ENCODE measurements at regions not wholly inside any gene's neighbourhood (a gene's known extent, or its start where the extent isn't known, plus 50 kb on each side); places are given as distances from the start of the nearest gene placed in this dataset.

DNA sequence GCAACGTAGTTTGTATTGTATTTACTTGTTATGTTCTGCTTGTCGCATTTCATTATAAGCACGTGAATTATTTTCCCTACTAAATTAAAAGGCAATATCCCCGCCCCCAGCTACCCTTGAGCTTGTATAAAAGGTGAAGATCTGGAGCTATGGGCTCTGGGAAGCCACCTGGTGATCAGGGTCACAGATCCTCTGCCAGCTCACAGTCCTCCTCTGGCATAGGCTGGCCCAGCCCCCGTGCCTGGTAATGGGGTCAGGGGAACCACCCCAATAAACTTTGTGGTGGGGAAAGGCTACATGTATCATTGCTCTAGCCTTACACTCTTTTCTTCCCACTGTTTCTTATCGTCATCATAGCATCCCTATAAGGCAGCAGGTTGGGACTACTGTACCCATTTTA is 190.2 kb upstream of the TSHZ3 start:
- no peaks in the 10 kb centered on the region for H3K4me1 ChIP-seq (ENCODE audit: control insufficient read depth, insufficient read depth, low read length)
- no peak overlapping the region for H3K9ac ChIP-seq (ENCODE audit: low read depth, low read length)
- H3K9me3 ChIP-seq (ENCODE audit: control insufficient read depth, insufficient read depth, low read length), result no peaks in the 10 kb centered on the region
- H3K36me3 ChIP-seq (ENCODE audit: control insufficient read depth, insufficient read depth, low read length), result no peaks in the 10 kb centered on the region
- no peak overlapping the region for H3K4me3 ChIP-seq (ENCODE audit: low read depth, low read length)
- H3K27me3 ChIP-seq (ENCODE audit: control insufficient read depth, insufficient read depth, low read length), result no peaks in the 10 kb centered on the region; the same call in 1 of the 2 replicates
- H3K27ac ChIP-seq (ENCODE audit: low read depth, low read length), result no peak overlapping the region

DNA sequence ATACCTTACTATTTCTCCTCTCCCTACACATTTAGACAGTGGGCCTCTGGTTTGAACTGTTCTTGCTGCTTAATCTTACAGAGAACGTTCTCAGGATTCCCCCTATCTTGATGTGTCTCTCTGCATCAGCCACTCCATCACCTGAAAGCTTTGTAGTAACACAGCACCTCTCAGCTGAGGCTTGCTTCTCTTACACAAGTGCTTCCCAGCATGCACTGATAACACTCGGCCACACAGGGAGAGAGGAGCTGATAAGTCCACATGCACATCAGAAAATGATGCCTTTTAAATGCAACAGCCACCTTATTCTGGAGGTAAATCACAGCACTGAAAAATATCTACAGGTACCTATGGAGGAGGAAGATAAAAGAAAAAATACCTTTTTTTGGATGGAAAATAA is 192.2 kb upstream of the TSHZ3 start:
- Histone ChIP-seq H3K27me3 (ENCODE audit: control insufficient read depth, insufficient read depth, low read length) (no peaks in the 10 kb centered on the region; the same call in 1 of the 2 replicates), H3K4me1 (ENCODE audit: control insufficient read depth, insufficient read depth, low read length) (0 out of 2 replicates have a peak, but pooled peaks cover 4% of the 10 kb centered on the region), H3K36me3 (ENCODE audit: control insufficient read depth, insufficient read depth, low read length) (no peaks in the 10 kb centered on the region)

DNA sequence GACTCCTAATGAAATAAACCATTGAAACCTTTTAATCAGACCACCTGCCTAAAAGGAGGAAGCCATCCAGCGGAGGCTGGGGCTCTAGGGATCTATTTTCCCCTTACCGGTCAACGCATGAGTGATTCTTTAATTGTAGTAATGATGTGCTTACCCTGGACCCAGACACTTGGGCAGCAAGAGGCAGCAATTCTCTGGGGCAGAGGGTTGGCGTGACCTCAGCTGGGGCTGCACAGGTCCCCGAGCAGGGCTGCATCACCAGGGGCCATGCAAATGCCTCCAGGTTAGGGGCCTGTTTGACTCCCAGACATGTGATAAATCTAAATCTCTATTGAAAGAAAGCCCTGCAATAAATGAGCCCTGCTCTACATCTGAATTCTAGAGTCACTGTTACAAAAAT is 194.2 kb upstream of the TSHZ3 start:
- Histone ChIP-seq H3K9me3 (ENCODE audit: control insufficient read depth, insufficient read depth, low read length) (no peaks in the 10 kb centered on the region), H3K27me3 (ENCODE audit: control insufficient read depth, insufficient read depth, low read length) (no peaks in the 10 kb centered on the region; the same call in 1 of the 2 replicates), H3K4me1 (ENCODE audit: control insufficient read depth, insufficient read depth, low read length) (0 out of 2 replicates have a peak, but pooled peaks cover 4% of the 10 kb centered on the region), H3K36me3 (ENCODE audit: control insufficient read depth, insufficient read depth, low read length) (no peaks in the 10 kb centered on the region), H3K4me3 (ENCODE audit: low read depth, low read length) (no peak overlapping the region), H3K9ac (ENCODE audit: low read depth, low read length) (no peak overlapping the region), H3K27ac (ENCODE audit: low read depth, low read length) (no peak overlapping the region)

More for the DNA sequence above, 192.2 kb upstream of the TSHZ3 start:
- H3K27ac ChIP-seq (ENCODE audit: low read depth, low read length), result no peak overlapping the region
- H3K9me3 ChIP-seq (ENCODE audit: control insufficient read depth, insufficient read depth, low read length), result no peaks in the 10 kb centered on the region
- no peak overlapping the region for H3K4me3 ChIP-seq (ENCODE audit: low read depth, low read length)
- H3K9ac ChIP-seq (ENCODE audit: low read depth, low read length), result no peak overlapping the region

DNA sequence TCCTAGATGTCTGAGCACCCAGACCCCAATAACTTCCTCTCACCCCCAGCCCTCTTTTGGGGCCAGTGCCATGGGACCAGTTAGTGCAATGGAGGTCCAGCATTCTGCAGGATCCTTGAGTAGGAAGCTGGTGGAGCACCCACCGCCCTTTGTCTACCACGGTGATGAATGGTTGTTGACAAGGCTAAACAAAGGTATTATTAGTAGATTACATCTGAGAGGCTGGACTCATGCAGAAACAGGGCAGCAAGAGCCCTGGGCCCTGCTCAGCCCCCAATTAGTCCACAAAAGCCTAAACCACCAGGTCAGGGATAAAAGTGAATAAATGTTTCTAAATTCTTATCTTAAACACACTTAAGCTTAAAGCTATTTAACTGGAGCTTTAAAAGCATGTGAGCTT is 196.5 kb upstream of the TSHZ3 start:
- no peaks in the 10 kb centered on the region; the same call in 1 of the 2 replicates for H3K27me3 ChIP-seq (ENCODE audit: control insufficient read depth, insufficient read depth, low read length)
- 0 out of 2 replicates have a peak, but pooled peaks cover 4% of the 10 kb centered on the region for H3K4me1 ChIP-seq (ENCODE audit: control insufficient read depth, insufficient read depth, low read length)
- no peak overlapping the region for H3K9ac ChIP-seq (ENCODE audit: low read depth, low read length)
- no peak overlapping the region for H3K4me3 ChIP-seq (ENCODE audit: low read depth, low read length)
- H3K36me3 ChIP-seq (ENCODE audit: control insufficient read depth, insufficient read depth, low read length), result no peaks in the 10 kb centered on the region
- H3K9me3 ChIP-seq (ENCODE audit: control insufficient read depth, insufficient read depth, low read length), result no peaks in the 10 kb centered on the region
- no peak overlapping the region for H3K27ac ChIP-seq (ENCODE audit: low read depth, low read length)

- Histone ChIP-seq H3K36me3 (ENCODE audit: control insufficient read depth, insufficient read depth, low read length) (no peaks in the 10 kb centered on the region), H3K4me1 (ENCODE audit: control insufficient read depth, insufficient read depth, low read length) (0 out of 2 replicates have a peak, but pooled peaks cover 4% of the 10 kb centered on the region), H3K27me3 (ENCODE audit: control insufficient read depth, insufficient read depth, low read length) (no peaks in the 10 kb centered on the region), H3K9me3 (ENCODE audit: control insufficient read depth, insufficient read depth, low read length) (no peaks in the 10 kb centered on the region), H3K27ac (ENCODE audit: low read depth, low read length) (no peak overlapping the region), H3K9ac (ENCODE audit: low read depth, low read length) (no peak overlapping the region), H3K4me3 (ENCODE audit: low read depth, low read length) (no peak overlapping the region)
Observed at GRCh38 chr19:31546205-31546960, 197.1 kb upstream of the TSHZ3 start.

DNA sequence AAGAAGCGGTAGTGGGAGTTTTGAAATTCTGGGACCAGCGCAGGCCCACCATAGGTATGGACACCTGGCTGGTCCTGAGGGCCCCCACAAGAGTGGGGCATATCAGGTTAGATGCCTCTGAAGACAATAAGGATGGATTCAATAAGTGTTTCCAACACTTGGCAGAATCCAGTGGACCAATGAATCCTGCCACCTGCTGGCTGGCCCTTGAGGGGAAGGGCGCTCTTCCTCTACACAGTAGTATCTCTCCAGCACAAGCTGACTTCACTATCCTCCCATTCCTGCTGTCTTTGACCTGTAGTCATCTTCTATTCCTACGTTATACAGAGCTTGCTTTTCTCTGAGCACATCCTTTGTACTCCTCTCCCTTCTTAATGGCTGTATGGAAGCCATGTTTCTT is 199.7 kb upstream of the TSHZ3 start:
- H3K4me1 ChIP-seq (ENCODE audit: control insufficient read depth, insufficient read depth, low read length), result 0 out of 2 replicates have a peak, but pooled peaks cover 4% of the 10 kb centered on the region
- no peaks in the 10 kb centered on the region for H3K27me3 ChIP-seq (ENCODE audit: control insufficient read depth, insufficient read depth, low read length)
- no peak overlapping the region for H3K27ac ChIP-seq (ENCODE audit: low read depth, low read length)
- H3K36me3 ChIP-seq (ENCODE audit: control insufficient read depth, insufficient read depth, low read length), result no peaks in the 10 kb centered on the region
- no peaks in the 10 kb centered on the region for H3K9me3 ChIP-seq (ENCODE audit: control insufficient read depth, insufficient read depth, low read length)
- no peak overlapping the region for H3K4me3 ChIP-seq (ENCODE audit: low read depth, low read length)
- H3K9ac ChIP-seq (ENCODE audit: low read depth, low read length), result no peak overlapping the region

- Histone ChIP-seq H3K36me3 (ENCODE audit: control insufficient read depth, insufficient read depth, low read length) (no peaks in the 10 kb centered on the region), H3K9ac (ENCODE audit: low read depth, low read length) (no peak overlapping the region), H3K4me1 (ENCODE audit: control insufficient read depth, insufficient read depth, low read length) (no peaks in the 10 kb centered on the region), H3K27ac (ENCODE audit: low read depth, low read length) (no peak overlapping the region), H3K9me3 (ENCODE audit: control insufficient read depth, insufficient read depth, low read length) (no peaks in the 10 kb centered on the region), H3K27me3 (ENCODE audit: control insufficient read depth, insufficient read depth, low read length) (no peaks in the 10 kb centered on the region), H3K4me3 (ENCODE audit: low read depth, low read length) (no peak overlapping the region)
Observed at GRCh38 chr19:31553112-31553845, 204.0 kb upstream of the TSHZ3 start.

- Histone ChIP-seq H3K27me3 (ENCODE audit: control insufficient read depth, insufficient read depth, low read length) (no peaks in the 10 kb centered on the region), H3K27ac (ENCODE audit: low read depth, low read length) (no peak overlapping the region), H3K9ac (ENCODE audit: low read depth, low read length) (no peak overlapping the region), H3K4me3 (ENCODE audit: low read depth, low read length) (no peak overlapping the region), H3K4me1 (ENCODE audit: control insufficient read depth, insufficient read depth, low read length) (no peaks in the 10 kb centered on the region), H3K9me3 (ENCODE audit: control insufficient read depth, insufficient read depth, low read length) (no peaks in the 10 kb centered on the region), H3K36me3 (ENCODE audit: control insufficient read depth, insufficient read depth, low read length) (no peaks in the 10 kb centered on the region)
Observed at GRCh38 chr19:31553846-31554215, 204.6 kb upstream of the TSHZ3 start.

GRCh38 chr19:31554360-31554759 is 205.1 kb upstream of the TSHZ3 start:
- Histone ChIP-seq H3K9ac (ENCODE audit: low read depth, low read length) (no peak overlapping the region), H3K27me3 (ENCODE audit: control insufficient read depth, insufficient read depth, low read length) (no peaks in the 10 kb centered on the region), H3K36me3 (ENCODE audit: control insufficient read depth, insufficient read depth, low read length) (no peaks in the 10 kb centered on the region), H3K27ac (ENCODE audit: low read depth, low read length) (no peak overlapping the region), H3K9me3 (ENCODE audit: control insufficient read depth, insufficient read depth, low read length) (no peaks in the 10 kb centered on the region), H3K4me1 (ENCODE audit: control insufficient read depth, insufficient read depth, low read length) (no peaks in the 10 kb centered on the region), H3K4me3 (ENCODE audit: low read depth, low read length) (no peak overlapping the region)

DNA sequence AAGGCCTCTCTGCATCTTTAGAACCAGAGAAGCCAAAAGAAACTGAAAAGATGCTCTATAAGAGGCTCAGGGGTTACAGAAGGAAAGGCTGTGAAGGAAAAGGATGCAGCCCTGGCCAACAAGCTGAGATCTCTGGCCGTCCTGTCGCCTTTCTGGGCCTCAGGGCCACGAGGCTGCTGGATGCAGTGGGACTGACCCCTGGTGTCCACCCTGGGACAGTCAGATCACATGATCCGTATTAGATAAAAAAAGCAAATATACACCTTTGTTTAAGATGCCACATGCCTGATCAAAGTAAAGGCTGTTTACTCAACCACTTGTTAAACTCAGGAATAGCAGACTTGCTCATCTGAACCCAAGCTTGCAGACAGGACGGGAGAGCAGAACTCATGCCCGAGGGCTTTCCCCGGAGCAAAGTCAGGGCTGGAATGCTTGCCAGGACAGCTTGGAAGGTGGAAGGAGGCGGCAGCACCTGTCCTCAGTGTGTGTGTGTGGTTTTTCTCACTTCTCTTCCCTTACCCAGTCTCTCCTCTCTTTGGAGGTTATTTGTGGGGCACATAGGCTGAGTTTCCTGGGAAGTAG is 206.5 kb upstream of the TSHZ3 start:
- H3K4me3 ChIP-seq (ENCODE audit: low read depth, low read length), result no peak overlapping the region
- H3K27ac ChIP-seq (ENCODE audit: low read depth, low read length), result no peak overlapping the region
- H3K27me3 ChIP-seq (ENCODE audit: control insufficient read depth, insufficient read depth, low read length), result no peaks in the 10 kb centered on the region
- no peaks in the 10 kb centered on the region for H3K36me3 ChIP-seq (ENCODE audit: control insufficient read depth, insufficient read depth, low read length)
- no peaks in the 10 kb centered on the region for H3K4me1 ChIP-seq (ENCODE audit: control insufficient read depth, insufficient read depth, low read length)
- H3K9ac ChIP-seq (ENCODE audit: low read depth, low read length), result no peak overlapping the region
- H3K9me3 ChIP-seq (ENCODE audit: control insufficient read depth, insufficient read depth, low read length), result no peaks in the 10 kb centered on the region

- Histone ChIP-seq H3K27me3 (ENCODE audit: control insufficient read depth, insufficient read depth, low read length) (no peaks in the 10 kb centered on the region), H3K9me3 (ENCODE audit: control insufficient read depth, insufficient read depth, low read length) (no peaks in the 10 kb centered on the region), H3K36me3 (ENCODE audit: control insufficient read depth, insufficient read depth, low read length) (no peaks in the 10 kb centered on the region), H3K4me1 (ENCODE audit: control insufficient read depth, insufficient read depth, low read length) (no peaks in the 10 kb centered on the region), H3K9ac (ENCODE audit: low read depth, low read length) (no peak overlapping the region), H3K27ac (ENCODE audit: low read depth, low read length) (no peak overlapping the region), H3K4me3 (ENCODE audit: low read depth, low read length) (no peak overlapping the region)
Observed at GRCh38 chr19:31559494-31559893, 210.3 kb upstream of the TSHZ3 start.

All from HUES48 (cell line).